PFSK-1 (cell line): ENCODE measurements at regions not wholly inside any gene's neighbourhood (a gene's known extent, or its start where the extent isn't known, plus 50 kb on each side); places are given as distances from the start of the nearest gene placed in this dataset.

Experiments
- POLR2AphosphoS5 ChIP-seq: IDR thresholded peaks from 2 replicates; pipeline ENCODE4 v1.6.1; 2012; ENCODE audit warnings: low read depth, mild to moderate bottlenecking, control low read depth, low read length, moderate library complexity
- REST ChIP-seq, 2 experiments: IDR thresholded peaks; 2 replicates each; pipeline versions ENCODE4 v1.6.1 to v1.8.0; 2011 to 2012; ENCODE audit warnings: low read depth in 2 of 2, low read length in 2 of 2, control low read depth in 1 of 2, inconsistent platforms in 1 of 2, mild to moderate bottlenecking in 1 of 2, moderate library complexity in 1 of 2; ENCODE audit not compliant: insufficient read depth in 1 of 2
- SIN3A ChIP-seq: IDR thresholded peaks from 2 replicates; pipeline ENCODE4 v1.6.1; 2012; ENCODE audit warnings: mild to moderate bottlenecking, low read length, moderate library complexity, borderline replicate concordance; ENCODE audit not compliant: insufficient read depth
- TAF1 ChIP-seq: IDR thresholded peaks from 2 replicates; pipeline ENCODE4 v1.6.1; 2012; ENCODE audit warnings: low read length, control low read depth, borderline replicate concordance; ENCODE audit not compliant: insufficient read depth

GRCh38 chr2:138107288-138107687 is 143.0 kb downstream of the HNMT start:
- no peak for TF ChIP-seq POLR2AphosphoS5
- TF ChIP-seq TAF1 = no peak
- TF ChIP-seq REST (IDR thresholded peaks at IDR 0.05; ENCODE audit: insufficient read depth in 1 of 2, low read depth in 2 of 2, low read length in 2 of 2) = no peak
- no peak for TF ChIP-seq SIN3A
